ENCODE measurements at regions not wholly inside any gene's neighbourhood (a gene's known extent, or its start where the extent isn't known, plus 50 kb on each side); places are given as distances from the start of the nearest gene placed in this dataset.

- H3K4me2 ChIP-seq (ENCODE audit: low read length), result no peak overlapping the region
- TF ChIP-seq CTCF (IDR thresholded peaks at IDR 0.05), result no peak
- no peaks in the 10 kb centered on the region for H3K27me3 ChIP-seq (ENCODE audit: control insufficient read depth, insufficient read depth, low read length)
- no peak overlapping the region for H2AFZ ChIP-seq
- H3K27ac ChIP-seq, result no peak overlapping the region
- no peaks in the 10 kb centered on the region for H3K36me3 ChIP-seq (ENCODE audit: control insufficient read depth, insufficient read depth, low read length)
- H3K9ac ChIP-seq, result no peak overlapping the region
- no peaks in the 10 kb centered on the region for H3K79me2 ChIP-seq
- H3K4me3 ChIP-seq (ENCODE audit: low read depth, low read length), result no peak overlapping the region
- no peaks in the 10 kb centered on the region for H3K4me1 ChIP-seq
- no peaks in the 10 kb centered on the region for H3K9me3 ChIP-seq (ENCODE audit: control insufficient read depth, low read length)
Observed at GRCh38 chr7:22618528-22618927, 108.5 kb upstream of the IL6 start.

- TF ChIP-seq CTCF (IDR thresholded peaks at IDR 0.05), result no peak
- Histone ChIP-seq H3K27me3 (ENCODE audit: control insufficient read depth, insufficient read depth, low read length) (no peaks in the 10 kb centered on the region), H2AFZ (no peak overlapping the region), H3K9ac (no peak overlapping the region), H3K36me3 (ENCODE audit: control insufficient read depth, insufficient read depth, low read length) (no peaks in the 10 kb centered on the region), H3K4me2 (ENCODE audit: low read length) (no peak overlapping the region), H3K9me3 (ENCODE audit: control insufficient read depth, low read length) (no peaks in the 10 kb centered on the region), H3K4me3 (ENCODE audit: low read depth, low read length) (no peak overlapping the region), H3K4me1 (no peaks in the 10 kb centered on the region), H3K79me2 (no peaks in the 10 kb centered on the region), H3K27ac (no peak overlapping the region)
Observed at GRCh38 chr7:22617166-22617565, 109.8 kb upstream of the IL6 start.

- TF ChIP-seq CTCF (IDR thresholded peaks at IDR 0.05), result no peak
- Histone ChIP-seq H3K79me2 (no peaks in the 10 kb centered on the region), H3K9me3 (ENCODE audit: control insufficient read depth, low read length) (no peaks in the 10 kb centered on the region), H3K4me1 (no peaks in the 10 kb centered on the region), H3K4me2 (ENCODE audit: low read length) (no peak overlapping the region), H2AFZ (no peak overlapping the region), H3K9ac (no peak overlapping the region), H3K4me3 (ENCODE audit: low read depth, low read length) (no peak overlapping the region), H3K36me3 (ENCODE audit: control insufficient read depth, insufficient read depth, low read length) (no peaks in the 10 kb centered on the region), H3K27ac (no peak overlapping the region), H3K27me3 (ENCODE audit: control insufficient read depth, insufficient read depth, low read length) (no peaks in the 10 kb centered on the region)
Observed at GRCh38 chr7:22613496-22613895, 113.5 kb upstream of the IL6 start.

GRCh38 chr7:22612776-22613175, 112.8 kb upstream of the STEAP1B start:
- H3K36me3 ChIP-seq (ENCODE audit: control insufficient read depth, insufficient read depth, low read length), result no peaks in the 10 kb centered on the region
- no peaks in the 10 kb centered on the region for H3K4me1 ChIP-seq
- H3K79me2 ChIP-seq, result no peaks in the 10 kb centered on the region
- no peak overlapping the region for H3K9ac ChIP-seq
- H3K9me3 ChIP-seq (ENCODE audit: control insufficient read depth, low read length), result no peaks in the 10 kb centered on the region
- H3K27ac ChIP-seq, result no peak overlapping the region
- no peak overlapping the region for H3K4me3 ChIP-seq (ENCODE audit: low read depth, low read length)
- no peak for TF ChIP-seq CTCF (IDR thresholded peaks at IDR 0.05)
- no peak overlapping the region for H3K4me2 ChIP-seq (ENCODE audit: low read length)
- H2AFZ ChIP-seq, result no peak overlapping the region
- H3K27me3 ChIP-seq (ENCODE audit: control insufficient read depth, insufficient read depth, low read length), result no peaks in the 10 kb centered on the region

- Histone ChIP-seq H3K27me3 (ENCODE audit: control insufficient read depth, insufficient read depth, low read length) (no peaks in the 10 kb centered on the region), H3K27ac (no peak overlapping the region), H3K36me3 (ENCODE audit: control insufficient read depth, insufficient read depth, low read length) (no peaks in the 10 kb centered on the region), H3K9ac (no peak overlapping the region), H2AFZ (no peak overlapping the region), H3K9me3 (ENCODE audit: control insufficient read depth, low read length) (no peaks in the 10 kb centered on the region), H3K4me2 (ENCODE audit: low read length) (no peak overlapping the region), H3K79me2 (no peaks in the 10 kb centered on the region), H3K4me3 (ENCODE audit: low read depth, low read length) (no peak overlapping the region), H3K4me1 (no peaks in the 10 kb centered on the region)
- TF ChIP-seq CTCF (IDR thresholded peaks at IDR 0.05), result no peak
Observed at GRCh38 chr7:22611758-22612079, 111.7 kb upstream of the STEAP1B start.
